ENCODE measurements at regions not wholly inside any gene's neighbourhood (a gene's known extent, or its start where the extent isn't known, plus 50 kb on each side); places are given as distances from the start of the nearest gene placed in this dataset.
A peak's percentile ranks its signal among the peaks of the same experiment; 100 is the strongest.
"Not testable (repeated sequence)": the region's sequence is repeated elsewhere in the genome, so short reads cannot be mapped to it uniquely, and the experiment has no call there.

DNA sequence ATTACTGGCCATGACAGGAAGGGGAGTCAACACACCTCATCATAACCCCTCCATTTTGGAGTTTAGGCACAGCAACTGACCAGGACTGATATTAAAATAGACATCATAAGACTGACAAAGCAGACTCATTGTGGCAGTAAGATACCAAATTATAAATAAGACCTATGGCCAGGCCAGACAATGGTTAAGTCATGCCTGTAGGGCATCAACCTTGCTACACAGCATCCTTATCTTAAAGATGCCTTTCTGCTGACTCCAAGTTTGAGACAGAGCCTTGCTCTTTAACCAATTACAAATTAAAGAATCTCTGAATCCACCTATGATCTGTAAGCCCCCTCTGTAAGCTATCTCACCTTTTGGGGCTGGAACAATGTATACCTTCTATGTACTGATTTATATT lies 65.5 kb downstream of the VCX2 start:
- DNase-seq (ENCODE audit: low spot score): no peak

DNA sequence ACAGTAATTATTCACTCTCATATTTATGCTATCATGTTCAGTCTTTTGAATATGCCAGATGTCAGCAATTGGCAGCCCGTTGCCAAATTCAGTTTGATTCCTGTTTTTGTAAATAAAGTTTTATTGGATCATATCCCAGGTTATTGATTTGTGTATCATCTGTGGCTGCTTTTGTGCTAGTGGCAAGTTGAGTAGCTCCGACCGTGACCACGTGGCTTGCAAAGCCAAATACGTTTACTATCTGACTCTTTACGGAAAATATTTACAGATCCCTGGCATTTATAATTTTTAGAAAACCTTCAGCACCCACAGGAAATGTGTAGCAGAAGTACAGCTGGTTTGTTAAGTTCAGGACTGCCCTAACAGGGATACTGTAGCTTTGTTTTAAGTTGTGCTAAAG lies 67.4 kb downstream of the VCX2 start:
- no peak for DNase-seq (ENCODE audit: low spot score)

DNA sequence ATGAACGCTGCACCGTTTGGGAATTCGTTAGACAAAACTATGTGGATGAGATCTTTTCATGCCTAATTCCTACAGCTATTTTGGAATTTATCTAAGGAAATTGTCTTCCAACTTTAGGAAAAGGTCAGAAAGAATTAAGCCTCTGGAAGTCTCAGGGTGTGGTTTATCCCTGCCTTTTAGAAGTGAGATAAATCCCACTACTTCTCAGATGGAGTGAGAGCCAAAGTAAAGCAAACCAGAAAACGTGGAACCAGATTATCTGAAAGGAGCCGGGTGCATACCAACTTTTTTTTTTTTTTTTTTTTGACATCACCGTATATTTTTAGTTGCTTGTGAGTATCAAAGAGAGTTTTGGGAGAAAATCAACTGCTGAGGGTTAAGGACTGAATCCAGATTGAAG lies 79.6 kb downstream of the VCX2 start:
- no peak for DNase-seq (ENCODE audit: low spot score)

DNA sequence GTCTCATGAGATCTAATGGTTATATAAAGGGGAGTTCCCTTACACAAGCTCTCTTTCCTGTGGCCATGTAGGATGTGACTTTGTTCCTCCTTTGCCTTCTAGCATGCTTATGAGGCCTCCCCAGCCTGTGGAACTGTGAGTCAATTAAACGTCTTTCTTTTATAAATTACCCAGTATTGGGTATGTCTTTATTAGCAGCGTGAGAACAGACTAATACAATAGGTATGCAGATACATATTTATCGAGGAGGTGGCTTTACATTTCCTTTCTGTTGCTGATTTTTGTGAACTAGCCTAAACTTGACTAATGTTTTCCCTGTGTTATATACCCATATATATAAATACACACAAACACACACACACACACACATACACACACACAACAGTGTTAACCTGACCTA lies 80.2 kb downstream of the VCX2 start:
- DNase-seq (ENCODE audit: low spot score): no peak

DNA sequence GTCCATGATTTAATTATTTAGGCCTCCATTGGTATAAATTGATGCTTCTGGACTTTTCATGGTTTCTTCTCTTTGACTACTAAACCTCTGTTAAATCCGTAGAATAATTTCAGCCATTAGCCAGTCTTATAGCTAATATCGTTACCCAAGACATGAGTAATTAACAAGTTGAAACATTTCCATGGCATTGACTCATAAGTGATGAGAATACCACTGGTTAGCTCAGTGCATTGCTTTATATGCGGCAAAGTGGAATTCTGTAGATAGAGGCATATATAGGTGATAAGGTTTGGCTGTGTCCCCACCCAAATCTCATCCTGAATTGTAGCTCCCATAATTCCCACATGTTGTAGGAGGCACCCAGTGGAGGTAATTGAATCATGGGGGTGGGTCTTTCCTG lies 80.6 kb downstream of the VCX2 start:
- DNase-seq (ENCODE audit: low spot score): no peak

DNA sequence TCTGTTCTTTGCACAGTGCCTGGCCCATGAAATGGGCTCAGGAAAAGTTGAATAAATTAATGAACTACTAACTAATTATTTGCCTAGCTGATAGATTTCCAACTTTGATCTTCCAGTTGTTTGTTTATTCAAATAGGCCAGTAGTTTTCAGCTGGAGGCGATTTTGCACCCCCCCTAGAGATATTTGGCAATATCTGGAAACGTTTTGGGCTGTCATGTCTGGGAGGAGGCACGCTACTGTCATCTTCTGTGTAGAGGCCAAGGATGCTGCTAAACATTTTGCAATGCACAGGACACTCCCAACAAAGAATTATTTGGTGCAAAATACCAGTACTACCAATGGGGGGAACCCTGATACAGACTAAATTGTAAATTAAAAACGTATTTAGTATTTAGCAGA lies 81.9 kb downstream of the VCX2 start:
- no peak for DNase-seq (ENCODE audit: low spot score)

DNA sequence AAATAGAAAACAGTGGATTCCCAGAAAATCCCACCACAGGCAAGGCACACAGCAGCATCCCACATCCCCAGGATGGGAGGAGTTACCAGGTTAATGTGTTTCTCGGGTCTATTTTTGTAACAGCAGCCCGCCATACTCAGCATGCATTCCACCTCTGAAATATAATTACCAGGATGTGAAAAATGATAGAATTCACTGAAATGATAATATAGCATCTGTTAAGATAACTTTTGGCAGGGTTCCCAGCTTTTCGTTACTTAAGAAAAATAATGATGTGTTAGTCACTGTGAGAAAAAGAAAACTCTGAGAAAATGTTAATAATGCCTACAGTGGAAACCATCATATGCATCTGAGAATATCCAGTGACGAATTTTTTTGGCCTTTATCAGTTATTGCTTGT lies 87.1 kb downstream of the VCX2 start:
- no peak for DNase-seq (ENCODE audit: low spot score)

DNA sequence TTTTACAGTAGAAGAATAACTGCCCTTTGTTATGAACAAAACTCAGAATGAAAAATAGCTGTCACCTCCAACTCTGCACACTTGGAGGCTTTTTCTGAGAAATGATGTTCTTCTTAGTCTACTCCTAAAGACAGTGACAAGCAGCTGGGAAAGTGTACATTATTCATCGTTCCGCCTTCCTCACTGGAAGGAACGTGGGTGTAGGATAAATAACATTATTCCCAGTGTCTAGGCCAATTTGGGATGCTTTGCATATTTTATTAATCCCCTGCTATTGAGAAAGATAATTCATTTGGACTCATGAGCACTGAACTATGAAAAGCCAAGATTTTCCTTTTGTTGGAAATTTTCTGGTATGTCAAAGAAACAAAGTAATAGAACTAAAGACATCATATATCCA lies 87.8 kb downstream of the VCX2 start:
- DNase-seq (ENCODE audit: low spot score): no peak

DNA sequence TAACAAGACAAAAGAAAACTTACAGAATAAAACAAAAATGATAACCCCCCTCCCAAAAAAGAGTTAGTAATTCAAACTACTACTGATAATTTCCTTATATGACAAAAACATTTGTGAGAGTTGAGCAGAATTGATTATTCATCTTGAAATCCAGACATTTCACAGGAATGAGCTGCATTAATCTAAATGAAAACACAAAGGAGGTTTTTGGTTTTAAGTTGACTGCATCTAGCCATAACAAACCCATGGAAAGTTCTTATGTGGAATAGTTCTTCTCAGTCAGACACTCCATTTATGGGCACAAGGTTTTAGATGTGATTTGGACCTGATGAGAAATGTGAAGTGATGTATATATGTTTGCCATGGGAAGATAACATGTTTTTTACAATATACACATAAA lies 95.4 kb downstream of the VCX2 start:
- no peak for DNase-seq (ENCODE audit: low spot score)

DNA sequence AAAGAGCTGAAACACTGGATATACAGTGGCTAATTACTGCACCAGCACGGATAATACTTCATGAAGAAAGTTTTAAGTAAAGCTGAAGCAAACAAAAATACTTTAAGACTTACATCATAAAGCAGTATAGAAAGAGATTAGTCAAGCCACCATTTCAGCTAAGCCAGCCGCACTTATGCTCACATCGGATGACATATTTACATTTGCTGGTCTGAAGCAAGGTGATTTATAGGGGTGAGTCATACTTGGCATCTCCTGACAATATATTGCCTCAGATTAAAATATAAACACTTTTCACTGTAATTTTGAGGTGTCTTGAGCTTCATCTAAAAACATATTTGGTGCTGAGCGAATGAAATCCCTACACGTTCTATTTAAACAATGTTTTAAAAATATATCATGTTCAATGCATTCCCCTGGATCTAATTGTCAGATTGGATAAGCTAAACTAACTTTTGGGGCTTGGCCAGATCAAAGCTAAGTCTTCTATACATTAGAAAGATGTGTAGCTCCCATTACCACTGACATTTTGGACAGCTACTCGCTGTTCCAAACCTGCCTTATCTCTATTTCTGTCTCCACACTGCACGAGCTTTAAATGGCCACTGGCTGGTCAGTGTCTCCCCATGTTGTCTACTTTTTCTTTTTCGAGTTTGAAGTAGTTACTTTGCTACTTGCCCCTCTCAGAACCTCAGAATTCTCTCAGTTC lies 103.2 kb downstream of the VCX2 start:
- DNase-seq (ENCODE audit: low spot score): no peak

DNA sequence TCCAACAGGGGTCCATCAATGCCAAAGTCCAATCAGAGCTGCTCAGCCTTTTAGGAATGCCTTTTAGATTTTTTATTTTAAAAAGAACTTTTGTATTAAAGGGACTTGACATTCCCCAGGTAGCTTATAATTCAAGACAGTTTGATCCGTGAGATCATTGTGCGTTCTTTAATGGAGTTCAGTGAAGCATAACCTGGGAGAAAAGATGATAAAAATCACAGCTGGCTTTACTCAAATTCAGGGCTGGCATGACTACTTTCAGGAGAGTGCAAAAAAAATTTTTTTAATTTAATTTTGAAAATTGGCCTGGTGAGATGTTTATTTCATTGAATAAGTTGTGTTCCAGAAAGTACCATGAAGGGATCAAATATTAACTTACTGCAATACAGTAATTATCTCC lies 118.2 kb downstream of the VCX2 start:
- no peak for DNase-seq (ENCODE audit: low spot score)

DNA sequence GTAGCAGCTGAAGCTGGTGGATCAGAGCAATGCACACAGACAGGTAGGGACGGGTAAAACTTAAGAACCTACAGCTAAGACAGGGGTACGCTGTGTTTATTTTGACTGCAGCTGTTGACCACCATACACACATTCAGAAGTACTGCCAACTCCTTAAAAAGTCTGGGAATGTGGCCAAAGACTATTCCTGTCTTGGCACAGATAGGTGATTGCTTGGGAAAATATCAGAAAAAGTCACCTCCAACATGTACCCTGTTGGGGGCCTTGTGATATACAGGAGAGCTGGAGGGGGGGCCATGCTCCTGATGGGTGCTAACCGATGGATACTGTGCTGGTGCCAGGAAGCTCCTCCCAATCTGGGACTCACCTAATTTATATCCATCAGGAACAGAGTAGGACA lies 121.2 kb downstream of the VCX2 start:
- DNase-seq (ENCODE audit: low spot score): no peak

DNA sequence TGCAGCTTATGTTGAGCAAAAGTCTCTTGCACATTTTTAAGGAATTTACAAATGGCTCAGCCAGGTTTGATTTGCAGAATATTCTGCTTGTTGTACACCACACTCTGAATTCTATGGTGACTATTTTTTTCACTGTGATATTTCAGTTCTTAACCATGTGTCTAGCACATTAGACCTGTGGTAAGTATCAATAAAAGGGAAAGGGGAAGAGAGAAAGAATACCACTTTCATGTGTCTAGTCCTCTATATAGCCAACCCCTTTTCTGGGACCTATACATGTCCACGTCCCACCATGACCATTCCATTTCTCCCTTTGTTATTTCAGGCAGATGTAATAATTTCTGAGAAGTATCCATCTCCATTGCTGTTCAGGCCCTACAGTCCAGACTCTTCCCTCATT lies 121.3 kb upstream of the PNPLA4 start:
- no peak for DNase-seq (ENCODE audit: low spot score)

DNA sequence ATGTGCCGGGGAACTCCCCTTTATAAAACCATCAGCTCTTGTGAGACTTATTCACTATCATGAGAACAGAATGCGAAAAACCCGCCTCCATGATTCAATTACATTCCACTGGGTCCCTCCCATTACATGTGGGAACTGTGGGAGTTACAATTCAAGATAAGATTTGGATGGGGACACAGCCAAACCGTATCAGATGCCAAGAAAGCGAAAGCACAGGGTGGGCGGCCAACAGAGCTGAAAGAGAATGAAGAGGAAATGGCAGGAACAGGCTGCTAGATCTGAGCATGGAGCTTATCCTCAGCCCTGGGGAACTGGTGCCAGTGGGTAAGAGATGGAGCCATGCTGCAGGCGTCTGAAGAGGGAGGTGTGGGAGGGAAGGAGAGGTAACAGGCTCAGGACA lies 117.7 kb upstream of the PNPLA4 start:
- no peak for DNase-seq (ENCODE audit: low spot score)

DNA sequence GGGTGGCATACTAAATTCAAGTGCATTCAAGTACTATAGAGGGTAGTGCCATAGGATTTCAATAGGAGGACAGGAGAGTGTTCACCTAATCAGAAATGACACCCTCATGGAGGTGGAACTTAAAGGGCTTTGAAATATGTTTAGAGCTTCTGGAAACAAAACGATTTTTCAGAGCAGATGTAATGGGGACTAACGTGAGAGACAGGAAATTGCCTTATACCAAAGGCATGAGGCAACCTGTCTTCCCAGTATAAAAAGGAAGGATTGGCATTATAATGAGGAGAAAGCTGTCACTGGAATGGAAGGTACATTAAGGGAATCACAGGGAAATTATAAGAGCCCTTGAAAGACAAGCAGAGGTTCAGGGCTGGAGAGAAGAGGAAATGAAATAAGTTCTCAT lies 116.3 kb upstream of the PNPLA4 start:
- no peak for DNase-seq (ENCODE audit: low spot score)

DNA sequence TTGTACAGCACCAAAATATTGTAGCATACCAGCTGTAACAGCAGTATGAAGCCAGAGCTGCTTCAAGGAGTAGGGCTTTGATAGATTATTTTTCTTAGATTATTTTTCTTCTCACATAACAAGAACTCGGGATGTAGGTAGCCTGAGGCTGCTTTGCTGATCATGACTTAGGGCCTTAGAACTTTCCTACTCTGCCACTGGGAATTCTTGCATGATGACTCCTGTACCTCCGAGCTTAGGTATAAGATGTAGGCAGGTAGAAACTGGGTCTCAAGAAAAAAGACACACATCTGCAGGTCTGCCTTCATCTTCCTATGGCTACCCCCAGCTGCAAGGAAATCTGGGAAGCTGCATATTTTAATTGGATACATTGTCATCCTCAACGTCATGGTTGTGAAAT lies 115.9 kb upstream of the PNPLA4 start:
- no peak for DNase-seq (ENCODE audit: low spot score)

DNA sequence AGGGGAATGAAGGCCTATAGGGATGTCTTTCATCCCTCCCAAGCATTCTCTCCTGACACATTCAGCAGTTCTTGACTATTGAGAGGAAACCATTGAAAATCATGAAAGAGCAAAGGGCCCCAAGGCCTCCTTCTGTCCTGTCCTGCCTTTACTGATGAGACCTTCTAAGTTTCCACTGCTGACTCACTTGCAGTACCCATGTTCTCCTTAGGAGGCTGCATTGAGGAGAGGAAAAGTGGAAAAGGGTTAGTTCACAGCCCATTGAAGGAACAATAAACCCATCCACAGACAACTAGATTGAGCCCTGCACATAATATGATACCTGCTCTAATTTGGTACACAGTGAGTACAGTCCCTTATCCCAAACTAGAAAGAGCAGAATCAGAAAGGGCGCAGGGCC lies 115.1 kb upstream of the PNPLA4 start:
- DNase-seq (ENCODE audit: low spot score): peak; percentile 5

DNA sequence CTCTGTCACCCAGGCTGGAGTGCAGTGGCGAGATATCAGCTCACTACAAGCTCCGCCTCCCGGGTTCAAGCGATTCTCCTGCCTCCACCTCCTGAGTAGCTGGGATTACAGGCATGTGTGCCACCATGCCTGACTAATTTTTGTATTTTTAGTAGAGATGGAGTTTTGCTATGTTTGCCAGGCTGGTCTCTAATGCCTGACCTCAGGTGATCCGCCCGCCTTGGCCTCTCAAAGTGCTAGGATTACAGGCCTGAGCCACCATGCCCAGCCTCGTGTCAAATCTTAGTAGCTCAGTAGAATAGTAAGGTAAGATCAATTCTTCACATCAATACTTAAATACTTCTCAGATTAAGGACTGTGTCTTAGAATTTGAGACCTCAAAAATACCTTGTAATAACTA lies 112.5 kb upstream of the PNPLA4 start:
- not testable (repeated sequence) for DNase-seq (ENCODE audit: low spot score)

DNA sequence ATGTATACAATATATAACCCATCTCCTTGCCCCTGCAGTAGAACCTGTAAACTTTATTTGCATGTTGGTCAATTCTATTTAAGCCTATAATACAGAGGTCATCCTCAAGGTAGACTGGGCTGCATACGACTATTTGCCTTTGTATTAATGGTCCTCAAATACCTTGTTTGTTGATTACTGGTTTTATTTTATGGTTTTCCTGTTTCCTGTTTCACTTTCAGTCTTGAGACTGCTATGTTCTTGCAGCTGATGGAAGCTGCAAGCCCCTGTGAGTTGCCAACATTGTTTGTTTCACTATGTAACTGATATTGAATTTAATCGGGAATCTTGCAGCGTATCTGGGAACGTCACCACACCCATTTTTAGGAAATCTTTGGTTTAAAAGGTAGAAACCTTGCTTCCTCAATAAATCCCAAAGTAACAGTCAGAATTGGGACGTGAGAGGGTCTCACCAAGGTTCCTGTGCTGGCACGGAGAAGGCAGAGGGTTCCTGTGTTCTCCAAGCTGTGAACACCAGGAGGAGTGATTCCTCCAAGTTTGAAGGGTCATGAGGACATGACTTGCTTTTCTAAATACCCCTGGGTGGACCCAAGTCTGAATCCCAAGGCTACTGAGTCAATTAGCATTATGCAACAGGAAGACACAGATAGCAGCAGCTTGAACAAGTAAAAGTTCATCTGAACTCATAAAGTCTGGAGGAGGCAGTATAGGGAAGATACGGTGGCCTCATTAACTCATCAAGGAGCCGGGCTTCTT lies 110.6 kb upstream of the PNPLA4 start:
- DNase-seq (ENCODE audit: low spot score): no peak

DNA sequence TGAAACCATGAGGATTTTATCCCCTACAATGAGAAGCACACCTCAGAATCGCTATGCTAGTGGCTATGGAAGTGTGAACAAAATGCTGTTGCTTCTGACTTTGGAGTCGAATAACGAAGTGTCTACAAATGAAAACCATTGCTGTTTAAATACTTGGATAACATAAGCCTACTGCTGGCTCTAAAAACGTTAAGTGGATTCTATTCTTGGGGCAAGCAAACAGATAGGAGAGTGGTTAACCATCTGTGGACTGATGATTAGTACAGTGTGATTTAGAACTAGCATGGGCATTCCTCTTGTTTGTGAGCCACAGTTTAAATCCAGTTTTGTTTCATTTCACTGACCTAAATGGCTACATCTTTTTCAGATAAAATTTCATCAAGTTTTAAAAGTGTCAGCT lies 109.7 kb upstream of the PNPLA4 start:
- no peak for DNase-seq (ENCODE audit: low spot score)

DNA sequence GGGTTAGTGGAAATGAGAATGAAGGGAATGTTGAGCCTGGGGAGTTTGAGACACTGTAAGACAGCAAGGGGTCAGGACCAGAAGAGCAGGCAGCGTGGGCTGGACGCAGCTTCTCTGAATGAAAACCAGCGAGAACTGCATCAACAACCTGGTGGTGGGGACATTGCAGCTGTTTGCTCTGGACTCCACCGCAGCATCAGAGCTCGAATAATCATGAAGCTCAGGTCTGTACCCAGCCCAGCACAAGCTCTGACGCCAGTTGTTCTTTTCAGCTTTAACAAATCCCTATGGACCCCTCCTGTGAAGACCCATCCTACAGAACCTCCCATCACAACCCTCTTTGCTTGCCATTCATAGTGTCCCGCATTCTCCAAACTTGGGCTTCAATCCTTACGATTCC lies 106.8 kb upstream of the PNPLA4 start:
- no peak for DNase-seq (ENCODE audit: low spot score)

DNA sequence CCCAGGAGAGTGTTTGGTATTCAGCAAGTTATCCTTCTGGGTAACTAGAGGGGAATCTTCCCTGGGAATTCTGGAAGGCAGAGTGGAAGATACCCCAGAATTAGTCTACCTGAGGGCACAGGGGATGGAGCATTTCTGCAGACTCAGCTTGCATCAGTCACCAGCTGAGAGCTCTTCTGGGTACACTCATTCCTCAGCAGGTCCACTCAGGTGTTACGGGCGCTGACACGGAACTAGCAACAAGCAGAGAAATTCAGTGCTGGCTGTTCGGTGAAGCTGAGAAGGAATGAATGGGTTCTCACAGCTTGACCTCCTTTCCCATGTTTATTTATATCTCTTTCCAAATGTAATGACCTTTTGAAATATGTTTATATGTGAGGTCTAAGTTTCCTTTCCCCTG lies 106.0 kb upstream of the PNPLA4 start:
- no peak for DNase-seq (ENCODE audit: low spot score)

DNA sequence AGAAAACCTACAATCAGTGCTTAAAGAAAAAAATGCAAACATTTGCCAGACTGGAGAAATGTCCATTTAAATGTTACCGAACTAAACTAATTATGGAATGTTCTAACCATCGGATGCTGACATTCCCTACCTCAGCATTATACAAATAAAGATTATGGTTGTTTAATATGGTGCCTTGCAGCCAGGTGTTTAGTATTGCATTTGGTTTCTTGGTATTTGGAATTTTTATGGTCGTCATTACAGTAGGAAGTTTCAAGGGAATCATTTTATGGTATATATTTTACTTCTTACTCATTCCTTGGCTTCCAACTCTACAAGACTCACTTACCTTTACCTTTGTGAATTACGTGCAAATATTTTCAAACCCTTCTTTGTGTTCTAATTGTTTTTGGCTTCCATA lies 103.1 kb upstream of the PNPLA4 start:
- no peak for DNase-seq (ENCODE audit: low spot score)

DNA sequence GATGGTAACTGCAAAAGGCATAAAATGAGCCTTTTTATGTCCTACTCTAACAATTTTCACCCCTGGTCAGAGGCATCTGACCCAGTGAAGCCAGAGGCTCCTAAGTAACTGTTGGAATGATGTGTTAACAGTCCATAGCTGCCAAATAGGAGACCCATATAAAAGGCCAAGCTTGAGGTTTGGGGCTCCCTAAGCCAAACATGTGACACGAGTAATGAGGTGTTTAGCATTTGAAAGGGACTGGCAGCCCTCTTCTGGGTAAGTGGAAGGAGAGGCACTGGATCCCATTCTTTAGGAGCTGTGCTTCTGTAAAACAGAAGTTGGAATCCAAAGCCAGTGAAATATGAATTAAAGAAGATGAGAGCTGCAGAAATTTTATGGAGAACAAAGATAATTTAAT lies 100.6 kb upstream of the PNPLA4 start:
- no peak for DNase-seq (ENCODE audit: low spot score)

Measured in HuH-7 (cell line).